K562 (cell line): ENCODE measurements at regions not wholly inside any gene's neighbourhood (a gene's known extent, or its start where the extent isn't known, plus 50 kb on each side); places are given as distances from the start of the nearest gene placed in this dataset.

Experiments used
- ATAC-seq: fragments of 200-7000 bp; cut with Tn5 transposase; 3 replicates; pipeline ENCODE4 v1.9.1; 2020; ENCODE audit warnings: moderate library complexity
- BruUV-seq: library from RNA; stranded (reverse); fragments of 400-500 nt; replicated peaks from 2 replicates; lab custom pipeline; 2021; lab: Mats Ljungman, UMichigan
- CTCF ChIA-PET: fragments of 300-600 bp; formaldehyde crosslinking; extraction: SDS; loops from one replicate; lab custom pipeline; 2021; ENCODE audit warnings: low intra/inter-chr PET ratio; lab: Yijun Ruan, JAX
- POLR2A ChIA-PET: fragments of 300-600, 350-650 bp; sonication (Branson Sonifier 250); formaldehyde crosslinking; extraction: SDS; loops from one replicate; lab custom pipeline; 2021; ENCODE audit warnings: antibody characterized with exemption, inconsistent platforms; lab: Yijun Ruan, JAX
- DNase-seq, 4 experiments: peaks; one replicate each; pipeline versions ENCODE4 v3.0.0 to v3.0.0-alpha.2; 2011 to 2018; ENCODE audit warnings: low spot score in 3 of 4, mixed read lengths in 3 of 4; ENCODE audit errors: extremely low read depth in 1 of 4
- FAIRE-seq: peaks from 2 replicates; lab custom pipeline; 2011; peaks lifted over from hg19 to GRCh38; lab: Jason Lieb, UNC
- H2AFZ ChIP-seq: 2 replicates; pipeline ENCODE4 v1.6.0; 2011; ENCODE audit warnings: low read depth, low read length, control low read depth, inconsistent platforms
- H3K27ac ChIP-seq: fragments of 200-600 bp; 3 replicates; pipeline ENCODE4 v1.8.0; 2011; ENCODE audit warnings: low read depth, mild to moderate bottlenecking, control low read depth, inconsistent platforms, low read length, moderate library complexity, mixed read lengths; ENCODE audit errors: extremely low read depth
- H3K27me3 ChIP-seq, 2 experiments: fragments of 300-600 bp in 1 of 2; 2 replicates in 1 of 2; 3 replicates in 1 of 2; pipeline versions ENCODE4 v1.6.0 to v1.8.0; 2011; ENCODE audit warnings: inconsistent platforms in 2 of 2, low read length in 2 of 2, mild to moderate bottlenecking in 1 of 2, mixed read lengths in 1 of 2, moderate library complexity in 1 of 2; ENCODE audit not compliant: control insufficient read depth in 2 of 2, insufficient read depth in 2 of 2
- H3K36me3 ChIP-seq: fragments of 300-600 bp; 3 replicates; pipeline ENCODE4 v1.8.0; 2011; ENCODE audit warnings: mild to moderate bottlenecking, low read length, inconsistent platforms; ENCODE audit not compliant: control insufficient read depth, insufficient read depth
- H3K4me1 ChIP-seq, 2 experiments: fragments of 200-600 bp in 1 of 2; replicated peaks in 1 of 2; 2 replicates in 1 of 2; 3 replicates in 1 of 2; pipeline versions ENCODE4 v1.5.1 to v1.8.0; 2011; ENCODE audit warnings: inconsistent platforms in 2 of 2, low read length in 2 of 2, mild to moderate bottlenecking in 1 of 2, mixed read lengths in 1 of 2, moderate library complexity in 1 of 2; ENCODE audit not compliant: control insufficient read depth in 2 of 2, insufficient read depth in 2 of 2
- H3K4me2 ChIP-seq: 2 replicates; pipeline ENCODE4 v1.6.1; 2011; ENCODE audit warnings: low read length, control low read depth, inconsistent platforms, mixed read lengths; ENCODE audit not compliant: insufficient read depth
- H3K4me3 ChIP-seq: fragments of 200-600 bp; sonication (generic), shearing (Covaris generic); 2 replicates; pipeline ENCODE4 v1.5.1; 2016; ENCODE audit warnings: control low read depth, inconsistent platforms
- H3K79me2 ChIP-seq: fragments of 200-600 bp; 3 replicates; pipeline ENCODE4 v1.8.0; 2011; ENCODE audit warnings: low read length, inconsistent platforms; ENCODE audit not compliant: control insufficient read depth, insufficient read depth
- H3K9ac ChIP-seq, 2 experiments: 2 replicates each; pipeline versions ENCODE4 v1.6.0 to v1.6.1; 2011; ENCODE audit warnings: low read depth in 2 of 2, low read length in 2 of 2, control low read depth in 1 of 2, inconsistent platforms in 1 of 2, mild to moderate bottlenecking in 1 of 2, mixed read lengths in 1 of 2; ENCODE audit not compliant: insufficient read depth in 1 of 2
- H3K9me1 ChIP-seq: one replicate; pipeline ENCODE4 v1.6.0; 2011; ENCODE audit warnings: inconsistent platforms, mild to moderate bottlenecking, low read length, moderate library complexity; ENCODE audit not compliant: control insufficient read depth, insufficient read depth
- H3K9me3 ChIP-seq: replicated peaks from 2 replicates; pipeline ENCODE4 v1.5.1; 2011; ENCODE audit warnings: low read depth, low read length, inconsistent platforms; ENCODE audit not compliant: control insufficient read depth, insufficient read depth
- H4K20me1 ChIP-seq: replicated peaks from 2 replicates; pipeline ENCODE4 v1.6.1; 2011; ENCODE audit warnings: low read length, inconsistent platforms, mixed read lengths; ENCODE audit not compliant: control insufficient read depth, insufficient read depth
- ESRRB ChIP-seq: fragments of 250-450 bp; sonication (Bioruptor Pico); IDR thresholded peaks from 2 replicates; pipeline ENCODE4 v1.5.0; 2020; ENCODE audit warnings: mild to moderate bottlenecking, moderate library complexity, borderline replicate concordance
- MCM5 ChIP-seq: fragments of 450-650 bp; IDR thresholded peaks from 2 replicates; pipeline ENCODE4 v1.6.1; 2016; ENCODE audit warnings: low read depth
- RAD21 ChIP-seq, 2 experiments: fragments of 250-450 bp in 1 of 2; fragments of 450-650 bp in 1 of 2; sonication (Bioruptor Pico) in 1 of 2; formaldehyde crosslinking in 1 of 2; IDR thresholded peaks in 1 of 2; conservative IDR thresholded peaks in 1 of 2; 2 replicates each; pipeline versions ENCODE4 v1.4.0 to v1.8.0; 2020 to 2022; ENCODE audit warnings: mild to moderate bottlenecking in 2 of 2, moderate library complexity in 1 of 2
- WGBS: fragments of 100-300 bp; shearing (Covaris generic); methylation state at CpG from one replicate; pipeline ENCODE4 v1.1.6; 2016; ENCODE audit warnings: low coverage, mixed read lengths; ENCODE audit not compliant: insufficient coverage; ENCODE audit errors: missing lambda C conversion rate; 5-methylcytosine and 5-hydroxymethylcytosine counted together
- in situ Hi-C: fragments of 300-500 bp; cut with MboI; formaldehyde crosslinking; loops from 4 replicates; pipeline ENCODE4 v1.15.0; 2018; ENCODE audit warnings: inconsistent platforms, mixed read lengths
- intact Hi-C: fragments of 100-400 bp; cut with micrococcal nuclease; formaldehyde crosslinking; loops from 2 replicates; pipeline ENCODE4 v1.14.2; 2022
- TF ChIP-seq, protein P1 (sequence below), 3 experiments: IDR thresholded peaks in 2 of 3; conservative IDR thresholded peaks in 1 of 3; 2 replicates each; pipeline ENCODE4 v1.5.1; 2011 to 2012; ENCODE audit warnings: low read length in 3 of 3, mild to moderate bottlenecking in 3 of 3, control low read depth in 2 of 3, improper control_type of control experiment in 1 of 3, inconsistent platforms in 1 of 3, low read depth in 1 of 3, mixed read lengths in 1 of 3, moderate library complexity in 1 of 3; ENCODE audit not compliant: insufficient read depth in 2 of 3

- peaks cover 38 to 55% of the 10 kb centered on the region in 2 experiments for H3K27me3 ChIP-seq
- TF ChIP-seq, protein P1, sequence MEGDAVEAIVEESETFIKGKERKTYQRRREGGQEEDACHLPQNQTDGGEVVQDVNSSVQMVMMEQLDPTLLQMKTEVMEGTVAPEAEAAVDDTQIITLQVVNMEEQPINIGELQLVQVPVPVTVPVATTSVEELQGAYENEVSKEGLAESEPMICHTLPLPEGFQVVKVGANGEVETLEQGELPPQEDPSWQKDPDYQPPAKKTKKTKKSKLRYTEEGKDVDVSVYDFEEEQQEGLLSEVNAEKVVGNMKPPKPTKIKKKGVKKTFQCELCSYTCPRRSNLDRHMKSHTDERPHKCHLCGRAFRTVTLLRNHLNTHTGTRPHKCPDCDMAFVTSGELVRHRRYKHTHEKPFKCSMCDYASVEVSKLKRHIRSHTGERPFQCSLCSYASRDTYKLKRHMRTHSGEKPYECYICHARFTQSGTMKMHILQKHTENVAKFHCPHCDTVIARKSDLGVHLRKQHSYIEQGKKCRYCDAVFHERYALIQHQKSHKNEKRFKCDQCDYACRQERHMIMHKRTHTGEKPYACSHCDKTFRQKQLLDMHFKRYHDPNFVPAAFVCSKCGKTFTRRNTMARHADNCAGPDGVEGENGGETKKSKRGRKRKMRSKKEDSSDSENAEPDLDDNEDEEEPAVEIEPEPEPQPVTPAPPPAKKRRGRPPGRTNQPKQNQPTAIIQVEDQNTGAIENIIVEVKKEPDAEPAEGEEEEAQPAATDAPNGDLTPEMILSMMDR (IDR thresholded peaks at IDR 0.05 in 2 of 3, conservative IDR thresholded peaks at IDR 0.05 in 1 of 3; ENCODE audit: insufficient read depth in 2 of 3, low read depth in 1 of 3, low read length in 3 of 3): peak in 1 of 3 experiments; percentile 22; a peak in 1 of 6 replicates
- TF ChIP-seq MCM5 (no peak), RAD21 (CRISPR knock-in tag; conservative IDR thresholded peaks at IDR 0.05 in 1 of 2, IDR thresholded peaks at IDR 0.05 in 1 of 2) (peak in 1 of 2 experiments; percentile 7; a peak in 1 of 4 replicates), ESRRB (CRISPR knock-in tag) (no peak)
- TF ChIP-seq, all 486 proteins: peak for 2
- H3K9me1 ChIP-seq: no peaks in the 10 kb centered on the region
- DNase-seq (no peak), ATAC-seq (no peak), FAIRE-seq (no peak)
- no peak overlapping the region for H3K27ac ChIP-seq
- no peak overlapping the region for H3K9ac ChIP-seq
- no peaks in the 10 kb centered on the region for H3K79me2 ChIP-seq
- H3K4me2 ChIP-seq: no peak overlapping the region
- no TSS peak for BruUV-seq
- no peaks in the 10 kb centered on the region for H3K36me3 ChIP-seq
- CTCF ChIA-PET: no interaction called here
- in situ Hi-C loops (no loop called here), intact Hi-C loops (no loop called here)
- no peaks in the 10 kb centered on the region for H3K9me3 ChIP-seq
- POLR2A ChIA-PET: interaction anchor here (1.2 kb wide), 1 partner anchor 11 kb away, joined by 3 read pairs; no protein-coding TSS in a partner anchor
- no peak overlapping the region for H2AFZ ChIP-seq
- H3K4me3 ChIP-seq: no peak overlapping the region
- H3K4me1 ChIP-seq: no peaks in the 10 kb centered on the region
- WGBS: 3% methylated on average over 4 of the region's 4 CpGs
- H4K20me1 ChIP-seq: no peaks in the 10 kb centered on the region
These were observed 65.8 kb upstream of the LARS2 start for GRCh38 chr3:45322616-45323015.
